ELR (cell line): ENCODE measurements at regions not wholly inside any gene's neighbourhood (a gene's known extent, or its start where the extent isn't known, plus 50 kb on each side); places are given as distances from the start of the nearest gene placed in this dataset.
"Not testable (repeated sequence)": the region's sequence is repeated elsewhere in the genome, so short reads cannot be mapped to it uniquely, and the experiment has no call there.

Source experiments
- DNase-seq: peaks from one replicate; pipeline ENCODE4 v3.0.0-alpha.2; 2015; ENCODE audit warnings: low read depth

DNA sequence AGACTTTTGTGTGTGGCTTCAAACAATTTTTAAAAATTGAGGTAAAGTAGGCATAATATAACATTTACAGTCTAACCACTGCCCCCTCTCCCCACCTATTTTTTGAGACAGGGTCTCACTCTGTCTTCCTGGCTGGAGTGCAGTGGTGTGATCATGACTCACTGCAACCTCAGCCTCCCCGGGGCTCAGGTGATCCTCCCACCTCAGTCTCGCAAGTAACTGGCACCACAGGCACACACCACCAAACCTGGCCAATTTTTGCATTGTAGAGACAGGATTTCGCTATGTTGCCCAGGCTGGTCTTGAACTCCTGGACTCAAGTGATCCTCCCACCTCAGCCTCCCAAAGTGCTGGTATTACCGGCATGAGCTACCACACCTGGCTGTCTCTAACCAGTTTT, 161.8 kb downstream of the GOSR1 start:
- not testable (repeated sequence) for DNase-seq

DNA sequence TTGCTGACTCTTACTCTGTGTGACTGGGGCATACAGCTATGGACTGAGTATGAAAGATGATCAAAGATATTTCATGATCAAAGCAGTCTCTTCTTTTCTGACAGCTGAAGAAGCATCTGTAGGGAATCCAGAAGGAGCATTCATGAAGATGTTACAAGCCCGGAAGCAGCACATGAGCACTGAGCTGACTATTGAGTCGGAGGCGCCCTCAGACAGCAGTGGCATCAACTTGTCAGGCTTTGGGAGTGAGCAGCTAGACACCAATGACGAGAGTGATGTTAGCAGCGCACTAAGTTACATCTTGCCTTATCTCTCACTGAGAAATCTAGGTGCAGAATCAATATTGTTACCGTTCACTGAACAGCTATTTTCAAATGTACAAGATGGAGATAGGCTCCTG, 154.4 kb downstream of the GOSR1 start:
- not testable (repeated sequence) for DNase-seq

DNA sequence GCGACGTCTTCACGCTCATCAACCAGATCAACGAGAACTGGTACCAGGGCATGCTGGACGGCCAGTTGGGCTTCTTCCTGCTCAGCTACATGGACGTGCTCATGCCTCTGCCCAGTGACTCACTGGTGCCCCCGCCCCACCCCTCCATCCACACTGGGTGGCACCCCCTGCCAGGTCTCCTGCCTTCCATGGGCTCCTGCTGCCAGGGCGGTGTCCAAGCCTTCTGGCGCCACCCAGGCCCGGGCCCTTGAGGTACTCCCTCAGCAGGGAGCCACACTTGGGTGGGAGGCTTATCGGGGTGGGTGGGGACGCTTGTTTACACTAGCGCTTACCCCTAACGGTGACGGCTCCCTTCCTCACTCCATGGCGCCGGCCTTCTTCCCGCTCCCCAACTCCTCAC, 148.2 kb downstream of the GOSR1 start:
- not testable (repeated sequence) for DNase-seq

DNA sequence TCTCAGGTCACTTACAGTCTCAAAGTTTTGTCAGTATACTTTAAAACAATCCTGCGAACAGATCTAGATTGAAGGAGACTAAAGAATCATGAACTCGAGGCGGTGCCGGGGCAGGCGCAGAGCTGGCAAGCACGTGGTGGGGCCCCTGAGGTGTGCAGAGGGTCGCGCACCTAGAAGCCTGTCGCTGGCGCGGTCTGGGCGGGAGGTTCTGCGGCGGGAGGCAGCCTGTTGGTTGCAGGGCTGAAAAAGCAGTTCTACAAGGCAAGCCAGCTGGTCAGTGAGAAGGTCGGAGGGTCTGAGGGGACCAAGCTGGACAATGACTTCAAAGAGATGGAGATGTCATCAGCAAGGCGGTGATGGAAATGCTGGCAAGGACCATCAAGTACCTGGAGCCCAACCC, 147.0 kb downstream of the GOSR1 start:
- DNase-seq: not testable (repeated sequence)

GRCh38 chr17:30609682-30610081, 132.5 kb downstream of the GOSR1 start:
- DNase-seq: not testable (repeated sequence)

DNA sequence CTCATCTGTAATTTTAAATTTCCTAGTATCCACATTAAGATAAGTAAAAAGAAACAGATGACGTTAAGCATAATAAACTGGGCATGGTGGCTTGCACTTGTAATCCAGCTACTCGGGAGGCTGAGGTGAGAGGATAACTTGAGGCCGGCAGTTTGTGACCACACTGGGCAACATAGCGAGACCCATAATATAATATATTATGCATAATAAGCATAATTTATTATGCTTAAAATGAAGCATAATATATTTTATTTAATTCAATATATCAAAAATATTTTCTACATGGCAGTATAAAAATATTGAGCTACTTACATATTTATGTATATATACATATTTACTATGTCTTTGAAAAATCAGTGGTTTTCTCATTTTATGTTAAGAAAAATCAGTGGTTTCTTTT, 128.3 kb downstream of the GOSR1 start:
- no peak for DNase-seq

DNA sequence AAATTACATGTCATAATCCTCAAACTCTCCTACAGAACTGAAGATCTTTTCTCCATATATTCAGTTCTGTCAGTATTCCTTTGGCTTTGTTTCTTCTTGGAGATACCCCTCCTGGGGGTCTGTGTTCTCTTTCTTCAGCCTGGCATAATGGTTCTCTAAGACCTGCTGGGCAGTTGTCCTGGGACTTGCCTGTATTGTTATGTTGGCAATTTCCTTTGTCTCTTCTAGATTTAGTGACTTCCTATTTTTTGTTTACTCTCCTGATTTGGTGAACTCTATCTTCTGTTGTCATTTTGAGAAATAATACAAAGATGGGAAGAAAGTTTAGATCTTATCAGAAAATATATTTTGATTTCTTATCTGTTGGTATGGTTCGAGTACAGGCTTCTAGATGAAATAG, 127.8 kb downstream of the GOSR1 start:
- no peak for DNase-seq

GRCh38 chr17:30602396-30602795, 125.2 kb downstream of the GOSR1 start:
- DNase-seq: peak; percentile 65

DNA sequence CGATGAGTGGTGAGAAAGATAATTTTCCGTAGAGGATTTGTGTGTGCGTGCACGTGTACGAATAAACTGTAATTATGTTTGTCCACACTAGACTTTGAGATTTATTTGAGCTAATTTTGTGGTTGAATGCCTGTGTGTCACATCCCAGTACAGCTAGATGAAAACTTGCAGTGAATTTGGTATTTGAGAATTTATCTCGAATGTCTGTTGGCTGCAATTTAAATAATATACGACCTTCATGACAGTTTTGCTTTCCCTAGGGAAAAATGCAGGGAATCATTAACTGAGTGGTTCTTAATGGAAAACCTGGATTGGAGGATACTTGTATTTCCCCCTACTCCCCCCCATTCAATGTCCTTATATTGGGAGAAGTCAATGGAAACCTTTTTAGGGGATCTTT, 124.8 kb downstream of the GOSR1 start:
- DNase-seq: peak; percentile 23

GRCh38 chr17:30600830-30601494, 123.8 kb downstream of the GOSR1 start:
- DNase-seq: peak; percentile 45

GRCh38 chr17:30600060-30600829, 123.0 kb downstream of the GOSR1 start:
- peak; percentile 85 for DNase-seq

- no peak for DNase-seq
Measured at GRCh38 chr17:30599428-30600059, 122.3 kb downstream of the GOSR1 start.

- peak; percentile 5 for DNase-seq
Measured at GRCh38 chr17:30597776-30598288, 120.6 kb downstream of the GOSR1 start.

GRCh38 chr17:30596948-30597775, 120.0 kb downstream of the GOSR1 start:
- DNase-seq: not testable (repeated sequence)

DNA sequence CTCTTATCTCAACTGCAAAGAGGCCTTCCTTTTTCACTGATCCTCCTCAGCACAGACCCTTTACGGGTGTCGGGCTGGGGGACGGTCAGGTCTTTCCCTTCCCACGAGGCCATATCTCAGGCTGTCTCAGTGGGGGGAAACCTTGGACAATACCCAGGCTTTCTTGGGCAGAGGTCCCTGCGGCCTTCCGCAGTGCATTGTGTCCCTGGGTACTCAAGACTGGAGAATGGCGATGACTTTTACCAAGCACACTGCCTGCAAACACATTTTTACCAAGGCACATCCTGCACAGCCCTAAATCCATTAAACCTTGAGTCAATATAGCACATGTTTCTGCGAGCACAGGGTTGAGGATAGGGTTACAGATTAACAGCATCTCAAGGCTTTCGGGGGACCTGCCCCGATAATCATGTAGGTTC, 117.8 kb downstream of the GOSR1 start:
- DNase-seq: not testable (repeated sequence)

DNA sequence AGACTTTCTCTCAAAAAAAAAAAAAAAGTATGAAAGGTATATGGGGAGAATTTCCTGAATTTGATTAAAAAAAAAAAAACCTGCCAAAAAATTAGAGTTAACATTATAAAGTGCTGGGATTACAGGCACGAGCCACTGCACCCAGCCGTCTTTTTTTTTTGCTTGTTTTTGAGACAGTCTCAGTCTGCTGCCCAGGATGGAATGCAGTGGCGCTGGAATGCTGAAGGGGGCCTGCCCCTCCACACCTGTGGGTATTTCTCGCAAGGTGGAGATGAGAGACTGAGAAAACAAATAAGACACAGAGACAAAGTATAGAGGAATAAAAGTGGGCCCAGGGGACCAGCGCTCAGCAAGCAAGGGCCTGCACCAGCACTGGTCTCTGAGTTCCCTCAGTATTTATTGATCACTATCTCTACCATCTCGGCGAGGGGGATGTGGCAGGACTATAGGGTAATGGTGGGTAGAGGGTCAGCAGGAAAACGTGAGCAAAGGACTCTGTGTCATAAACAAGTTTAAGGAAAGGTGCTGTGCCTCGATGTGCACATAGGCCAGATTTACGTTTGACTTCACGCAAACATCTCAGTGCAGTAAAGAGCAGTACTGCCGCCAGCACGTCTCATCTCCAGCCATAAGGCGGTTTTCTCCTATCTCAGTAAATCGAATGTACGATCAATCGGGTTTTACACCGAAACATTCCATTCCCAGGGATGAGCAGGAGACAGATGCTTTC, 117.2 kb downstream of the GOSR1 start:
- no peak for DNase-seq

GRCh38 chr17:30590081-30590733, 113.0 kb downstream of the GOSR1 start:
- no peak for DNase-seq

DNA sequence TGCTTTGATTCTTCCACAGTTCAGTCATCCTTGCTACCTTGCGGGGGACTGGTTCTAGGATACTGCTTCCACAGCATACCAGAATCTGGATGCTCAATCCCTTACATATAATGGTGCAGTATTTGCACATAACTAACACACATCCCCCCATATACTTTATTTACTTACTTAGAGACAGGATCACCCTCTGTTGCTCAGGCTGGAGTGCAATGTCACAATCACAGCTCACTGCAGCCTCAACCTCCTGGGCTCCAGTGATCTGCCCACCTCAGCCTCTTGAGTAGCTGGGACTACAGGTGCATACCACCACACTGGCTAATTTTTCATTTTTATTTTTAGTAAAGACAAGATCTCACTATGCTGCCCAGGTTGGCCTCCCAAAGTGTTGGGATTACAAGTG, 112.2 kb downstream of the GOSR1 start:
- DNase-seq: no peak

GRCh38 chr17:30588798-30589247, 111.6 kb downstream of the GOSR1 start:
- no peak for DNase-seq

DNA sequence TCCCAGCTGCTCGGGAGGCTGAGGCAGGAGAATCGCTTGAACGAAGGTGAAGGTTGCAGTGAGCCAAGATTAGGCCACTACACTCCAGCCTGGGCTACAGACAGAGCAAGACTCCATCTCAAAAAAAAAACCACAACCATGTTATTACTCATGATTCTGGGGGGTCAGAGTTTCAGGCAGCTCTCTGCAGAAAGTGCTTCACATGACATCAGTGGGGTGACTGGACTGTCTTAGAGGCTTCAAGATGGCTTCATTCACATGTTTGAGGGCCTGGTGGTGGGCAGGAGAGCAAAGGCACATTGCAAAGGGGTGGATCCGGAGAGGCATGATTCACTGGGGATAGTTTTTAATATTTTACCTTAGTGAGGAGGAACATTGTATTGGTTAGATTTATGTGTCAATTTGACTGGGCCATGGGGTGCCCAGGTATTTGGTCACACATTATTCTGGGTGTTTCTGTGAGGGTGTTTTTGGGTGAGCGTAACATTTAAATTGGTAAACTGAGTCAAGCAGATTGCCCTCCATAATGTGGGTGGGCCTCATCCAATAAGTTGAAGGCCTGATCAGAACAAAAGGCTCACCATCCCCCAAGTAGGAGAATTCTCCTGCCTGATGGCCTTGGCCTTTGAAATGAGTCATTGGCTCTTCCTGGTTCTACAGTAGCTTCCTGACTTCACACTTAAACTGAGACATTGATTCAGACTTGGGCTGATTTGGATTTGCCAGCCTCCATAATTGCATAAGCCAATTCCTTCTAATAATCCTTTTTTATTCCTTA, 109.8 kb downstream of the GOSR1 start:
- peak; percentile 87 for DNase-seq
